COR-L47 (cell line): ENCODE measurements at regions not wholly inside any gene's neighbourhood (a gene's known extent, or its start where the extent isn't known, plus 50 kb on each side); places are given as distances from the start of the nearest gene placed in this dataset.

Experiments
- DNase-seq: peaks from one replicate; lab custom pipeline; 2025; lab: John Stamatoyannopoulos, UW

GRCh38 chr7:35339811-35340210 is 85.9 kb upstream of the TBX20 start:
- DNase-seq: no peak

- DNase-seq: no peak
Observed at GRCh38 chr7:35336444-35336843, 82.5 kb upstream of the TBX20 start.

DNA sequence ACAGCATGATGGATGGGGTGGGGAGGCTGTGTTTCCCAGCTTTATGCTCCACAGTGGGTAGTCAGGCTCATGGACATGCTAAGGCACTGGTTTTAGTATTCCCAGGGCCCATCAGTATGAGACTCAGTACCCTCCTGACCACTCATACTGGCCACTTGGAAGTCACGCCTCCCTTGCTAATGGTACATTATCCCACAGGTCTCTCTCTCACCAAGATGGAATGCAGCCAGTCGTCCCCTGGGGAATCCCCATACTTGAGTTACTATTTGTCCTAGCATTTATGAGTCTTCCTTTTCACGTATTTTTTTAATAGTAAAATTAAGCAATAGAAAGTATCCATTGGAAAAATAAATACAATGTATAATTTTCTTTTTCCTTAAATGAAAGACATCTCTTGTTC is 80.6 kb upstream of the TBX20 start:
- no peak for DNase-seq

DNA sequence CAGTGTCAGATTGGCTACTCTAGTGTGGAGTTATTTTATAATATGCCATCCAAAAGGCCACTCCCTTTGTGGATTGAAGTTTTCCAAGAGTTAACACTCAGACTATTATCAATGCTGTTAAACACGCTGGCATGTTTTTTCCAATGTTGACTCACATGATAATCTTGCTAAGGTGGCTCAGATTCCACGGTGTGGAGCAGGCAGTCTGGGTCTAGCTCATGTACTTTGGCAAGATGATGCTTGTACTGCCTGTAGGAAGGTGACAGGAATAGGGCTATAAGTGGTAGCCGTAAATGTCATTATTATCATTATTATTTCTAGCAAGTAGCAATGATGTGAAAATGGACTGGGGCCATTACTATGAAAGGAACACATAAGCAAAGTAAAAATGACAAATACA is 79.4 kb upstream of the TBX20 start:
- DNase-seq: no peak

DNA sequence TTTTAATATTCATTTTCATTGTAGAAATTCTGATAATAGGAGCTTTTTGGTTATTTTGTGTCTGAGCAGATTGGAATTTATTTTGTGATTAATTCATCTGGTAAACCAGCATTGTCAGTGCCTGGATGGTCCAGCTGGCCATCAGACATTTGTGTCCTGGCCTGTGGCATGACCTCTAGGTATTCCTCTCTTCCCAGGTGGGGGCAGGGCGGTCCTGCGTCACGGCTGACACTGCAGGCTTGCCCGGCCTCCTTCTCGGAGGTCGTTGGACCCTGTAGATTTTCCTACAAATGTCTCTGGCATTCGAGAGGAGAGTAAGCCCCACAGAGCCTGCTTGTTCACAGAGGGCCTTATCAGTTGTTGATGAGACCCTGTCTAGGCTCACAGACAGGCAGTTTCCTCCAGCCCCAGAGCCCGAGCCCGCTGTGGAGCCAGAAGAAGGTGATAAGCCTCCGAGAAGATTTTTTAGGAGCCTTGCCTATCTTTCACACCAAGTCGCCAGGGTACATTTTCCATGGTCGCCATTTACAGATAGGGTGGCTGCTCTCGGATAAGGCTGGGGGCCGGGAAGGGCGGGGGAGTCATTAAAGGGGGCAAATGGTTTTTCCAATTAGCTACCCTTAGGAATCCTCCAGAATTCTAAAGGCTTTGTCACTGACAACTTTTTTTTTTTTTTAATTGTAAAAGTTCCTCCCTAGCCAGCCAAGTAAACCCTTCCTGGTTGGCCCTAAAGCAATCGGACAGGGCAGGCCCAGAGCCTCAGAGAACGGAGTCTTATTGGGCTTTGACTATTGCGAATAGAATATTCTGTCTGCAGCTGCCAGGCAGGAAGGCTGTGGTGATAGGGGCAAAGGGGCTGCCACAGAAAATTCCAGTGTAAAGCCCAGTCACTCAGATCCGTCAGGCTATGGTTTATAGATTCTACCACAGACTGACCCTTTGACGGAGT is 78.1 kb upstream of the TBX20 start:
- no peak for DNase-seq

- no peak for DNase-seq
Observed at GRCh38 chr7:35329026-35329425, 75.1 kb upstream of the TBX20 start.

- no peak for DNase-seq
Observed at GRCh38 chr7:35319606-35320005, 65.7 kb upstream of the TBX20 start.

GRCh38 chr7:35316549-35316948 is 62.6 kb upstream of the TBX20 start:
- DNase-seq: no peak

- DNase-seq: no peak
Observed at GRCh38 chr7:35315517-35315916, 61.6 kb upstream of the TBX20 start.

DNA sequence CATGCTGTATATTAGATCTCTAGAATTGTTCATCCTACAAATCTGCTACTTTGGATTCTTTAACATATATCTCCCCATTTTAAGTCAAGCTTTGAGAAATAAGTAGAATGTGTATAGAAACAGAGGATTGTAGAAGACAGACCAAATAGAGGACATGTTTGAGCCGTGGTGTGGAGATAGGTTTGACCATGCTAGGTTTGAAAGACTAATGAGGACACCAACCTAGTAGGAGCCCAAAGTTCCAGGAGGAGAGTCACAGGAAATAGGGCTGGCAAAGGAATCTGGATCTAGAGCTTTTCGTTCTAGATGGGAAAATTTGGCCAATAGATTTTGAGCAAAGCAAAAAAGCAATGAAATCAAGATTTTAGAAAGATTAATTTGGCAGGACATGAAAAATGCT is 60.5 kb upstream of the TBX20 start:
- DNase-seq: no peak

- DNase-seq: no peak
Observed at GRCh38 chr7:35313575-35313974, 59.7 kb upstream of the TBX20 start.
